ENCODE measurements at regions not wholly inside any gene's neighbourhood (a gene's known extent, or its start where the extent isn't known, plus 50 kb on each side); places are given as distances from the start of the nearest gene placed in this dataset.

GRCh38 chr9:118938581-118938980, 430.7 kb downstream of the BRINP1 start:
- Histone ChIP-seq H3K9me3 (no peaks in the 10 kb centered on the region), H3K27me3 (no peaks in the 10 kb centered on the region), H3K4me1 (no peaks in the 10 kb centered on the region), H3K36me3 (no peaks in the 10 kb centered on the region), H3K4me3 (no peak overlapping the region), H3K27ac (replicated peaks in 1 of 4) (no peak overlapping the region)
- intact Hi-C loops (cut with DNase I) = no loop called here
- no peak for DNase-seq (ENCODE audit: extremely low spot score)
- TF ChIP-seq EP300 (IDR thresholded peaks at IDR 0.05) (no peak), CTCF (IDR thresholded peaks at IDR 0.05) (no peak), POLR2AphosphoS5 (IDR thresholded peaks at IDR 0.05) (no peak), POLR2A (IDR thresholded peaks at IDR 0.05; ENCODE audit: low read depth) (no peak)

GRCh38 chr9:118940473-118940872, 428.8 kb downstream of the BRINP1 start:
- Histone ChIP-seq H3K36me3 (no peaks in the 10 kb centered on the region), H3K27ac (replicated peaks in 1 of 4) (no peak overlapping the region), H3K4me3 (no peak overlapping the region), H3K27me3 (no peaks in the 10 kb centered on the region), H3K9me3 (no peaks in the 10 kb centered on the region), H3K4me1 (no peaks in the 10 kb centered on the region)
- TF ChIP-seq POLR2A (IDR thresholded peaks at IDR 0.05; ENCODE audit: low read depth) (no peak), POLR2AphosphoS5 (IDR thresholded peaks at IDR 0.05) (no peak), CTCF (IDR thresholded peaks at IDR 0.05) (no peak)
- no peak for DNase-seq (ENCODE audit: extremely low spot score)
- 41% methylated on average over 1 of the region's 1 CpG for WGBS
- intact Hi-C loops (cut with DNase I) = no loop called here

GRCh38 chr9:118946669-118947068, 422.6 kb downstream of the BRINP1 start:
- H3K27ac ChIP-seq (replicated peaks in 1 of 4) = no peak overlapping the region
- TF ChIP-seq POLR2AphosphoS5 (IDR thresholded peaks at IDR 0.05) (no peak), EP300 (IDR thresholded peaks at IDR 0.05) (no peak), CTCF (IDR thresholded peaks at IDR 0.05) (no peak), POLR2A (IDR thresholded peaks at IDR 0.05; ENCODE audit: low read depth) (no peak)
- 90% methylated on average over 3 of the region's 3 CpGs for WGBS
- H3K9me3 ChIP-seq = no peaks in the 10 kb centered on the region
- H3K27me3 ChIP-seq = no peaks in the 10 kb centered on the region
- intact Hi-C loops (cut with DNase I) = no loop called here
- no peaks in the 10 kb centered on the region for H3K36me3 ChIP-seq
- peaks cover 0 to 7% (median 0%) of the 10 kb centered on the region in 4 donors for H3K4me1 ChIP-seq
- no peak for DNase-seq (ENCODE audit: extremely low spot score)
- no peak overlapping the region for H3K4me3 ChIP-seq

GRCh38 chr9:118954857-118955256, 414.4 kb downstream of the BRINP1 start:
- Histone ChIP-seq H3K27me3 (no peaks in the 10 kb centered on the region), H3K27ac (replicated peaks in 1 of 4) (no peak overlapping the region), H3K36me3 (no peaks in the 10 kb centered on the region), H3K4me1 (no peaks in the 10 kb centered on the region), H3K9me3 (no peaks in the 10 kb centered on the region), H3K4me3 (no peak overlapping the region)
- intact Hi-C loops (cut with DNase I) = no loop called here
- DNase-seq (ENCODE audit: extremely low spot score) = no peak
- 72% methylated on average over 2 of the region's 2 CpGs for WGBS
- TF ChIP-seq CTCF (IDR thresholded peaks at IDR 0.05) (no peak), POLR2AphosphoS5 (IDR thresholded peaks at IDR 0.05) (no peak), EP300 (IDR thresholded peaks at IDR 0.05) (no peak), POLR2A (IDR thresholded peaks at IDR 0.05; ENCODE audit: low read depth) (no peak)

- no peak for DNase-seq (ENCODE audit: extremely low spot score)
- H3K36me3 ChIP-seq = no peaks in the 10 kb centered on the region
- intact Hi-C loops (cut with DNase I) = no loop called here
- WGBS = 70% methylated on average over 3 of the region's 3 CpGs
- no peak for TF ChIP-seq POLR2AphosphoS5 (IDR thresholded peaks at IDR 0.05)
- no peak for TF ChIP-seq EP300 (IDR thresholded peaks at IDR 0.05)
- TF ChIP-seq POLR2A (IDR thresholded peaks at IDR 0.05; ENCODE audit: low read depth) = no peak
- no peak for TF ChIP-seq CTCF (IDR thresholded peaks at IDR 0.05)
- H3K27me3 ChIP-seq = no peaks in the 10 kb centered on the region
- no peaks in the 10 kb centered on the region for H3K9me3 ChIP-seq
- no peak overlapping the region for H3K4me3 ChIP-seq
- H3K4me1 ChIP-seq = peaks cover 4 to 17% (median 11%) of the 10 kb centered on the region in 4 donors
- H3K27ac ChIP-seq (replicated peaks in 1 of 4) = no peak overlapping the region
Observed at GRCh38 chr9:118957585-118957984, 411.6 kb downstream of the BRINP1 start.

All from esophagus muscularis mucosa (tissue), 4 donors.